SU-DHL-6 (cell line): ENCODE measurements at regions not wholly inside any gene's neighbourhood (a gene's known extent, or its start where the extent isn't known, plus 50 kb on each side); places are given as distances from the start of the nearest gene placed in this dataset.

Experiments used
- EZH2phosphoT487 ChIP-seq: fragments of 200-600 bp; sonication (generic), shearing (Covaris generic); conservative IDR thresholded peaks from 2 replicates; pipeline ENCODE4 v1.6.1; 2018; ENCODE audit warnings: mild to moderate bottlenecking, antibody characterized with exemption, low read length, moderate library complexity, mixed read lengths
- TF ChIP-seq, protein P1 (sequence below): fragments of 200-600 bp; sonication (generic); IDR thresholded peaks from one replicate; pipeline ENCODE4 v1.5.1; 2017; ENCODE audit warnings: antibody characterized with exemption, mild to moderate bottlenecking, low read length, moderate library complexity; ENCODE audit not compliant: insufficient read depth, poor library complexity, severe bottlenecking

DNA sequence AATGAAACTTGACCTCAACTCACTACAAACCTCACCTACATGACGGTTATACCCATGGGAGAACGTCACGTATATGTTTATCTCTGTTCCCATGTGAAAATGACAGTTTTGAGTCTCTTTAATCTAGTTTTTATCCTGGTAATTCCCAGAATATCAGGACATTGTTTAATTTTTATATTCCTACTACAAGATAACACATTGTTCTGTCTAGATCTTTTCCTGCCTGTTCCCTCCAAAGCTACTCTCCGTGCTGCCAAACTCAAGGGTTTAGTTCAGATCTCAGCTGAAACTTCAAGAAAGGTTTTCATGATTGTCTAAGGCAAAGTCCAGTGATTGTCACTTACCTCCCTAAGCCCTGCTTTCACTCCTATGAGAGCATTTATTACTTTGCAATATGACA is 1159.4 kb upstream of the SEMA6A start:
- TF ChIP-seq, protein P1, sequence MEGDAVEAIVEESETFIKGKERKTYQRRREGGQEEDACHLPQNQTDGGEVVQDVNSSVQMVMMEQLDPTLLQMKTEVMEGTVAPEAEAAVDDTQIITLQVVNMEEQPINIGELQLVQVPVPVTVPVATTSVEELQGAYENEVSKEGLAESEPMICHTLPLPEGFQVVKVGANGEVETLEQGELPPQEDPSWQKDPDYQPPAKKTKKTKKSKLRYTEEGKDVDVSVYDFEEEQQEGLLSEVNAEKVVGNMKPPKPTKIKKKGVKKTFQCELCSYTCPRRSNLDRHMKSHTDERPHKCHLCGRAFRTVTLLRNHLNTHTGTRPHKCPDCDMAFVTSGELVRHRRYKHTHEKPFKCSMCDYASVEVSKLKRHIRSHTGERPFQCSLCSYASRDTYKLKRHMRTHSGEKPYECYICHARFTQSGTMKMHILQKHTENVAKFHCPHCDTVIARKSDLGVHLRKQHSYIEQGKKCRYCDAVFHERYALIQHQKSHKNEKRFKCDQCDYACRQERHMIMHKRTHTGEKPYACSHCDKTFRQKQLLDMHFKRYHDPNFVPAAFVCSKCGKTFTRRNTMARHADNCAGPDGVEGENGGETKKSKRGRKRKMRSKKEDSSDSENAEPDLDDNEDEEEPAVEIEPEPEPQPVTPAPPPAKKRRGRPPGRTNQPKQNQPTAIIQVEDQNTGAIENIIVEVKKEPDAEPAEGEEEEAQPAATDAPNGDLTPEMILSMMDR, result no peak
- TF ChIP-seq EZH2phosphoT487, result no peak
